Chondrocyte (in vitro differentiated cells): ENCODE measurements at regions not wholly inside any gene's neighbourhood (a gene's known extent, or its start where the extent isn't known, plus 50 kb on each side); places are given as distances from the start of the nearest gene placed in this dataset.

ENCODE experiments used
- DNase-seq: peaks from one replicate; pipeline ENCODE4 v3.0.0; 2021; ENCODE audit warnings: mixed read lengths, low spot score
- H3K27ac Mint-ChIP-seq: one replicate; pipeline ENCODE4 v1.8.0; 2021; ENCODE audit warnings: mild to moderate bottlenecking, moderate library complexity, mixed read lengths; ENCODE audit not compliant: unreplicated experiment
- H3K27me3 Mint-ChIP-seq: 2 replicates; pipeline ENCODE4 v1.8.0; 2021; ENCODE audit warnings: low read depth, mixed read lengths
- H3K36me3 Mint-ChIP-seq: 2 replicates; pipeline ENCODE4 v1.8.0; 2021; ENCODE audit warnings: low read depth, mixed read lengths
- H3K4me1 Mint-ChIP-seq: 2 replicates; pipeline ENCODE4 v1.8.0; 2021; ENCODE audit warnings: low read depth, mild to moderate bottlenecking, mixed read lengths
- H3K4me3 Mint-ChIP-seq: one replicate; pipeline ENCODE4 v1.8.0; 2021; ENCODE audit warnings: mild to moderate bottlenecking, moderate library complexity, mixed read lengths; ENCODE audit not compliant: unreplicated experiment
- H3K9me3 Mint-ChIP-seq: 2 replicates; pipeline ENCODE4 v1.8.0; 2021; ENCODE audit warnings: low read depth, mixed read lengths
- TF ChIP-seq, protein P1 (sequence below): fragments of 200-600 bp; sonication (generic); IDR thresholded peaks from 2 replicates; pipeline ENCODE4 v1.5.0; 2021; ENCODE audit warnings: antibody characterized with exemption, mild to moderate bottlenecking, moderate library complexity

DNA sequence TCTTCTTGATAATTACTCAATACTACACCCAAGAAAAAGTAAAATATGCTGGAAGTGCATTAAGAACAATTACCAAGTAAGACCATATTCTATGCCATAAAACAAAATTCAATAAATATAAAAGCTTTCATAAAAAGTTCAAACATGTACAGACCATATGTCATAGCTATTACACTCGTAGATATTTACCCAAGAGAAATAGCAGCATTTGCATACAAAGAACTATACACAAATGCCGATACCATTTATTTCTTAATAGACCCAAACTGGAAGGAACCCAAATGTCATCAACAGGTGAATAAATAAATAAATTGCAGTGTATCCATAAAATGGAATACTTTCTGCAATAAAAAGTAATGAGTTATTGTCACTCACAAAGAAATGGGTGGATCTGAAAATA, 78.3 kb upstream of the SLC16A7 start:
- Mint-ChIP-seq H3K27ac (no peak overlapping the region), H3K36me3 (no peaks in the 10 kb centered on the region), H3K4me1 (no peaks in the 10 kb centered on the region), H3K4me3 (no peak overlapping the region), H3K27me3 (peaks cover 27% of the 10 kb centered on the region), H3K9me3 (no peaks in the 10 kb centered on the region)
- TF ChIP-seq, protein P1, sequence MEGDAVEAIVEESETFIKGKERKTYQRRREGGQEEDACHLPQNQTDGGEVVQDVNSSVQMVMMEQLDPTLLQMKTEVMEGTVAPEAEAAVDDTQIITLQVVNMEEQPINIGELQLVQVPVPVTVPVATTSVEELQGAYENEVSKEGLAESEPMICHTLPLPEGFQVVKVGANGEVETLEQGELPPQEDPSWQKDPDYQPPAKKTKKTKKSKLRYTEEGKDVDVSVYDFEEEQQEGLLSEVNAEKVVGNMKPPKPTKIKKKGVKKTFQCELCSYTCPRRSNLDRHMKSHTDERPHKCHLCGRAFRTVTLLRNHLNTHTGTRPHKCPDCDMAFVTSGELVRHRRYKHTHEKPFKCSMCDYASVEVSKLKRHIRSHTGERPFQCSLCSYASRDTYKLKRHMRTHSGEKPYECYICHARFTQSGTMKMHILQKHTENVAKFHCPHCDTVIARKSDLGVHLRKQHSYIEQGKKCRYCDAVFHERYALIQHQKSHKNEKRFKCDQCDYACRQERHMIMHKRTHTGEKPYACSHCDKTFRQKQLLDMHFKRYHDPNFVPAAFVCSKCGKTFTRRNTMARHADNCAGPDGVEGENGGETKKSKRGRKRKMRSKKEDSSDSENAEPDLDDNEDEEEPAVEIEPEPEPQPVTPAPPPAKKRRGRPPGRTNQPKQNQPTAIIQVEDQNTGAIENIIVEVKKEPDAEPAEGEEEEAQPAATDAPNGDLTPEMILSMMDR, result no peak
- no peak for DNase-seq

- no peak for DNase-seq
- peaks cover 9% of the 10 kb centered on the region for H3K27me3 Mint-ChIP-seq
- no peaks in the 10 kb centered on the region for H3K9me3 Mint-ChIP-seq
- no peaks in the 10 kb centered on the region for H3K36me3 Mint-ChIP-seq
- TF ChIP-seq, protein P1, result no peak
- no peak overlapping the region for H3K27ac Mint-ChIP-seq
- H3K4me3 Mint-ChIP-seq, result no peak overlapping the region
- peaks cover 4% of the 10 kb centered on the region for H3K4me1 Mint-ChIP-seq
Observed at GRCh38 chr12:59500915-59501314, 94.9 kb upstream of the SLC16A7 start.

GRCh38 chr12:59500335-59500734, 95.5 kb upstream of the SLC16A7 start:
- TF ChIP-seq, protein P1, result no peak
- Mint-ChIP-seq H3K9me3 (no peaks in the 10 kb centered on the region), H3K36me3 (no peaks in the 10 kb centered on the region), H3K4me1 (peaks cover 4% of the 10 kb centered on the region), H3K4me3 (no peak overlapping the region), H3K27me3 (peaks cover 9% of the 10 kb centered on the region), H3K27ac (no peak overlapping the region)
- DNase-seq, result no peak

DNA sequence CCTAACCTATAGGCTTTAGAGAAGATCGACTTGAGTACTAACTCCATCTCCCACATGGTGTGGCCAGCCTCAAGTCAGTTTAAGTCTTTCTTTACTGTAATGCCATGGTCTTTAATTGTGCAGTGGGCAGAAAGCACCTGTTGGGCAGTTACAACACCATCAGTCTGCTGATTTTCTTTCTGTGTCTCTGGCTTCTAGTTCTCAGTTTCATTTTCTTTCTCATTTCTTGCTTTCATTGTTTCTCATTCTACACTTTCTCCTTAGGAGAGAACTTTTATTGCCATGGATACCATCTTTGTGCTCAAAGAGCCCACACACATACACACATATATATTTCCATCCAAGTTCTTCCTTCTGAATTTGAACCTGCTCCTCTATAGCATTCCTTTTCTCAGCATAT, 96.1 kb upstream of the SLC16A7 start:
- Mint-ChIP-seq H3K36me3 (no peaks in the 10 kb centered on the region), H3K4me3 (no peak overlapping the region), H3K9me3 (no peaks in the 10 kb centered on the region), H3K27me3 (peaks cover 9% of the 10 kb centered on the region), H3K4me1 (peaks cover 4% of the 10 kb centered on the region), H3K27ac (no peak overlapping the region)
- TF ChIP-seq, protein P1, result no peak
- DNase-seq, result no peak

DNA sequence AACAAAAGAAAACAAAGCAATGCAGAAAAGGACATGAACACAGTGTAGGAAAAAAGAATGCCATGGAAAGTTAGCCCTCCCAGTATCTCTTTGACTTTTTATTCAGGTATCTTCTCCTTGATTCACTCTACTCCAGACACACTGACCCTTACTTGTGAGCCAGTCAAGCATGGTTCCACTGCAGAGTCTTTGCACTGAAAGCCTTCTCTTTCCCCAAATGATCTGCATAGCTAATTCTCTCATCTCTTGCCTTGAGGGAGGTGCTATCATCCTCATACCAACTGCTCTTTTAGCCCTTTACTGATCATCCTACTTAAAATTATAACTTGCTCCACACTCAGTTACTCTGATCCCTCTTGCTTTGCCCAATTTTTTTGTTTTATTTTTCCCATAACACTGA, 101.2 kb upstream of the SLC16A7 start:
- Mint-ChIP-seq H3K27me3 (peaks cover 7% of the 10 kb centered on the region), H3K36me3 (no peaks in the 10 kb centered on the region), H3K27ac (no peak overlapping the region), H3K4me3 (no peak overlapping the region), H3K4me1 (no peaks in the 10 kb centered on the region), H3K9me3 (no peaks in the 10 kb centered on the region)
- DNase-seq, result no peak
- TF ChIP-seq, protein P1, result no peak
